ENCODE measurements at regions not wholly inside any gene's neighbourhood (a gene's known extent, or its start where the extent isn't known, plus 50 kb on each side); places are given as distances from the start of the nearest gene placed in this dataset.

DNA sequence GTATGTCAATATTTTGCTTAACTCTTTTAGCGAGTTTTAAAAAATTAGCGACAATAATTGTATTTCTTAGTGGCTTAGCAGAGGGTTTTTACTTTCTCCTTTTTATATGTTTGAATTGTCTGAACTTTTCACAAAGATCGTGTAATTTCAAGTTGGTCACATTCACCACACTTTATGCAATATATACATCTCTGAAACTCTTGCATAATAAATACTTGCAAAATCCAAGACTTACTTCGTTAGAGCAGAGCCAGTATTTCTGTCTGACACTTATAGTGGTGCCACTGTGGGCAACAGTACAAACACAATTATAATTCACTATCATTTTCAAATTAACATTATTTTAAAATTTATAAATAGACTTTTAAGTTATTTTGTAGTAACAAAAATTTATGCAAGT, 62.0 kb downstream of the SUCNR1 start:
- DNase-seq: no peak

DNA sequence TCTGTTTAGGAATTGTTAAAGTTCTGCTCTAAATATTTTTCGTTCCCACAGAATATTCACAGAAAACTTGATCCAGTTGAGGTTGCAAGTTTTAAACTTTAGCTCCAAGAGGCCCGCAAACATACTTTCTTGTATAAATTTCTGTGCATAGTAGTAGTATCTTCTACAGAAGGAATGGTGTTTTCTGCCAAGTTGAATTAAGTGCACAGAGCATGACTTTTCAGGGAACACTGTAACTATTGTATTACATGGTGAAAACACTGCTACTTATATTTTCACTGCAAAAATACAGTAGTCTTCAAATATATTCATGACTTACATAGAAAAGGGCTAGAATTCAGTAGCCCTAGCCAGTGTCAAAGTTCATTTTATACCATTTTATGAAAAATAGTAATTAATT, 67.0 kb downstream of the SUCNR1 start:
- no peak for DNase-seq

DNA sequence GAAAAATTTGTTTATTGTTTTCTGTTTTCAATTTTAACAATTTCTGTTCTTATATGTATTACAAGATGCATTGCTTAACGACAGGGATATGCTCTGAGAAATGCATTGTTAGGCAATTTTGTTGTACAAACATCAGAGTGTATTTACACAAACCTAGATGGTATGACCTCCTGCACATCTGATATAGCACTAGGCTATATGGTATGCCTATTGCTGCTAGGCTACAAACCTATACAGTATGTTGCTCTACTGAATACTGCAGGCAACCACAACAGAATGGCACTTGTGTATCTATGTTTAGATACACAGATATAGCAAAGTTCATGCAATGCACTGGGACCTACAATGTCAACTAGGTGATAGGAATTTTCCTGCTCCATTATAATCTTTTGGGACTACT, 70.1 kb downstream of the SUCNR1 start:
- no peak for DNase-seq

- DNase-seq: no peak
These were observed 70.9 kb downstream of the SUCNR1 start for GRCh38 chr3:151944356-151944755.

GRCh38 chr3:151946606-151947005, 73.2 kb downstream of the SUCNR1 start:
- no peak for DNase-seq

- no peak for DNase-seq
These were observed 76.3 kb downstream of the SUCNR1 start for GRCh38 chr3:151949706-151950105.

DNA sequence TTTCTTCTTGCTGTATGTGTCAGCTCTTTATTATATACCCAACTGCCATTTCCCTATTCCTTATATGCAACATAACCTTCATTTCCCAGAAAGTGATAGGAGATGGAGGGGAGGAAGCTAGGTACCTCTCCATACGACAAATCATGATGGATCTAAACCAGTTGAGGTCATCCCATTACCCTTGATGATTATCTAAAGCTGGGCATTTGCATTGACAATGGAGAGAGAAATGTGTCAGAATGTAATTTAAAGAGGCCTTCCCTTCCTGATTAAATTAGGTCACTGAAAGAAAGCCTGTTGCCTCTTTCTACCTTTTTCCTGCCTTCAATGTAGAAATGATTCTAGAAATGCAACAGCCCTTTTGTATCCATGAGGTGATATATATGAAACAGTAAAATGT, 81.9 kb downstream of the SUCNR1 start:
- DNase-seq: no peak

DNA sequence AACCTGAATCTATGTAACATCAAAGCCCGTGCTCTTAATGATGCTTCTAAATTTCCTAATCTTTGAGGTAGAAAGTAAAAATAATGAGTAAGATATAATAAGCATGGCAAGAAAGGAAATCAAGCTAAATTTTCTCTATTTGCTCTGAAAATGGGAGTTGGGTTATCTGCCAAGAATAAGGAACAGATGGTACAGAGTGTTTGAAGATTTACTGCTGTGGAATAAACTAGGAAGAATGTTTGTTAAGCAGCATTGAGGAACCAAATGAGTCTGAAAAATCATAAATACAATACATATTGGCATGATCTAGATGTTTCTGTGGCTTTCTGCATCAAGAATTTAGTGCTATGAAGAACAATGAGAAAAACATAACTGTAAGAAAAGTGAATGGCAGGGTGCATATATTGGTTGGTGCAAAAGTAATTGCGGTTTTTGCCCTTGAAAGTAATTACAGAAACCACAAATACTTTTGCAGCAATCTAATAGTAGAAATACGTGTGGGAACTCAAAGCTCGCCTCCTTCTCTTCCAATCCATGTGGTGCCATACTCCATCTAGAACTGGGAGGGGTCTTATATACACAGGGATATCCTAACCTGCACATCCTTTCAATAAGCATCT, 87.6 kb downstream of the SUCNR1 start:
- no peak for DNase-seq

- DNase-seq: no peak
These were observed 88.9 kb downstream of the SUCNR1 start for GRCh38 chr3:151962352-151962751.

GRCh38 chr3:151962912-151963311, 89.5 kb downstream of the SUCNR1 start:
- DNase-seq: no peak

DNA sequence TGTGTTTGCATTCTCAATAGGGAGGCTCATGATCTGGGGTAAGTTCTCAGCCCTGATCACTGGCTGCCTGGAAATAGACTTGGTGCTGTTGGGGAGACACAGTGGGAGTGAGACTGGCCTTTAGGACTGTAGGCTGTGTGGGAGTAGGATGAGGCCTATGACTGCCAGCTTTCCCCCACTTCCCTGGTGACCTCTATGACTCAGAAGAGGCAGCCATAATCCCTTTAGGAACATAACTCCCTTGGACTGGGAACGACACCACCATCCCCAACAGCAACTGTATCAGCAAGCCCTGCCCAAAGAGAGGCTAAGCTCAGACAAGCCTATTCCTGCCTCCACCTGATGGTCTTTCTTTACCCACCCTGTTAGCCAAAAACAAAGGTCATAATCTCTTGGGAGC, 91.3 kb downstream of the SUCNR1 start:
- no peak for DNase-seq

DNA sequence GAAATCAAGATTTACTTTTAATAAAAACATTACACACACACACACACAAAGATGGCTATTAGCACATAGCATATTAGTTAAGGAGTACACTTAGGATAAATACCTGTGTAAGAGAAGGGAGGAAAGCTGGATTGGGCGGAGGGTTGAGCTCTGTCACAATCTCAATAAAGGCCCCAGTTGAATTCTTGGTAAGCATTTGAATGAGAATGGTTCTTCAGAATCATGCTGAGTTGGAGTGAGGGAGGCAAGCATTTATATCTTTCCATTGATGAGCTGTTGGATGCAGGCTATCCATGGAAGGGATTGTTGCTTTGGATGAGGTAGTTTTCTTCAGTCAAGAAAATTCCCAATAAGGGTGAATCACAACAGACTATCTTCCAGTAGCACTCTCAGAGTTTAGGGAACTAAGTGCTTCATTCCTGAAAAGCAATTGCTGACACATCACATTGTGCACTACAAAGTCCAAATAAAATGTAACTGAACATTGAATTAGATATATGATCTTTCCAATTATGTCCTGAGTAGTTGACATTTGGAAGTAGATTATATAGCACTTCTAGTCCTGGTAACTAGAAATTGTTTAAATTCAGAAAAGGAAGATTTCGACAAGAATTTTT, 95.7 kb downstream of the SUCNR1 start:
- DNase-seq: no peak

GRCh38 chr3:151971814-151972579, 98.6 kb downstream of the SUCNR1 start:
- no peak for DNase-seq

DNA sequence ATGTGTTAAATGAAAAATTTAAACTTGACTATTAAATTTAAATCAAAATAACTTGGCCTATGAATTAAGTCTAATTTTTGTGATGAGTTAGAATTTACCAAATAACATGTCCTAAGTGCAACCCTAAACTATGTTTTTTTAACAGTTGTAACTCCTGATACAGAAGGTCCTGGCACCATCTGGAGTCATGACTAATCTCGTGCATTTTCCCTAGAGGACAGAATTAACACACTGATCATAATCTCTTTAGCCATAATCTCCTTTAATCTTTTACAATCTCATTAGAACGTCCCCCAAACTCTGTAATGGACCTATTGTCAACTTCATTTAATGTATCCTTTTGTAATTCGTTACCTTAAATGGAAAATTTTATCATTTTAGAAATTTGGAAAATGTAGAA, 100.6 kb downstream of the SUCNR1 start:
- no peak for DNase-seq

GRCh38 chr3:151976211-151977050, 103.0 kb downstream of the SUCNR1 start:
- DNase-seq: no peak

GRCh38 chr3:151979906-151980305, 106.5 kb downstream of the SUCNR1 start:
- no peak for DNase-seq

- no peak for DNase-seq
These were observed 110.1 kb downstream of the SUCNR1 start for GRCh38 chr3:151983538-151983937.

DNA sequence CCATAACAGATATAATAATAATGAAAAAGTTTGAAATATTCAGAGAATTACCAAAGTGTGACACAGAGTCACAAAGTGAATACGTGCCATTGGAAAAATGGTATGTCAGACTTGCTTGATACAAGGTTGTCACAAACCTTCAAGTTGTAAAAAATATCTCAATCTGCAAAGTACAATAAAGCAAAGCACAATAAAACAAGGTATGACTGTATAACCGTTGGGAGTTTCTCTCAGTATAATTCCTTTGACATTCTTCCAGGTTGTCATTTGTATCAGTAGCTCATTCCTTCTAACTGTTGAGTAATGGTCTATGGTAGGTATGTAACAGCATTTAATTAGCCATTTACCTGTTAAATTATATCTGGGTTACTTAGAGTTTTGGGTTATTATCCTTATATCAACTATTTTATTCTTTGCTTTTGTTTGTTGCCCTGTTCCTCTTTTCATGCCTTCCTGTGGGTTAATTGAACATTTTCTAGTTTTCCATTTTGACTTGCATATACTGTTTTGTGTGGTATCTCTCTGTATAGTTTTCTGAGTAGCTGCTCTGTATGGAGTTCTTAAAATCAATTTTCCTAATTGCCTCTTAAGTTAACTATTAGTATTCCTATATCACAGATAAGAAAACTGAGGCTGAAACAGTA, 112.5 kb downstream of the SUCNR1 start:
- DNase-seq: no peak

DNA sequence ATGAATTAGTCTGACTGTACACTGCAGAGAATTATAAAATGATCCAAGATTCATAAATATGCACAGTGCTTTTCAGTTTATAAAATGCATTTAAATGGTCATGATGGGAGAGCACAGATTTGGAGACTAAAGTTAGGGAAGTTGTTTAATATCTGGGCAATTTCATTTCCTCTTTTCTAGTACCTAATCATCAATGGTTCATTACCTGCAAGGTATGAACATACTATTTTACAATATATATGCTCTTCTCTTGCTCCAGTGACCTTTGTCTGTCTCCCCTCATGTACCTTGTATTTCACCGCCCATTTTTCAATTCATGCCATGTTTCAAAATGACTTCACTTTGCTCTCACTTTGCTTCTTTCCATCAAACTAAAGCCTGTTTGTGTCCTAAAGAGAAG, 114.5 kb downstream of the SUCNR1 start:
- no peak for DNase-seq

- DNase-seq: no peak
These were observed 116.2 kb downstream of the SUCNR1 start for GRCh38 chr3:151989621-151990020.

DNA sequence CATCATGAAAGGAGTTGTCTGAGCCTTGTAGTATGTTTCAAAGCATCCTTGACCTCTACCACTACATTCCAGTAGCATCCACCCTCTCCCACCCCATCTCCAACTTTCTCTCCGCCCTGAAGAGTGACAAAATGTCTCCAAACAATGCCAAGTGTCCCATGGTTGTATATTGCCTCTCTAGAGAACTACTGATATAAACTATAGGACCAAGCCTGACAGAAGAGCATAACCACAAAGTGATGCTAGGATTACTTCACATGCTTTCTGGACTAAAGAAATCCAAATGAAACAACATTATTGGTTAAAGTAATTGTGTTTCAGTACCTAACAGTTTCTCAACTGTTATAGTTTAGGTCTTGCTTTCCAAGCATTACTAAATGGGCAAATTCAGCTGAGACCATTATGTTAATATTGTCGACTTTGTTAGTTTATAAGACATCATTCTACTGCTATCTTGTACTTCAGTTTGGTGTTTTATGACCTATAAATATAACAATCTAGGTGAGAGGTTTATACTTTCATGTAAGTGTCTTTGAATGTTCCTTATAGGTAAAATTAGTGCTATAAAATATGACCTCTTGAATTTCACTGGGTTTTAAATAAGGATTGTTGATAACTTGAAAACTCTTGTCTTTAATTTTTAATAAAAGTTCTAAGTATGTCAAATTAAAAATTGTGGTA, 117.4 kb downstream of the SUCNR1 start:
- no peak for DNase-seq

Measured in renal pelvis (tissue), 1 donor.